MV-4-11 (cell line): ENCODE measurements at regions not wholly inside any gene's neighbourhood (a gene's known extent, or its start where the extent isn't known, plus 50 kb on each side); places are given as distances from the start of the nearest gene placed in this dataset.

Experiments
- DNase-seq: peaks from one replicate; lab custom pipeline; 2025; lab: John Stamatoyannopoulos, UW

DNA sequence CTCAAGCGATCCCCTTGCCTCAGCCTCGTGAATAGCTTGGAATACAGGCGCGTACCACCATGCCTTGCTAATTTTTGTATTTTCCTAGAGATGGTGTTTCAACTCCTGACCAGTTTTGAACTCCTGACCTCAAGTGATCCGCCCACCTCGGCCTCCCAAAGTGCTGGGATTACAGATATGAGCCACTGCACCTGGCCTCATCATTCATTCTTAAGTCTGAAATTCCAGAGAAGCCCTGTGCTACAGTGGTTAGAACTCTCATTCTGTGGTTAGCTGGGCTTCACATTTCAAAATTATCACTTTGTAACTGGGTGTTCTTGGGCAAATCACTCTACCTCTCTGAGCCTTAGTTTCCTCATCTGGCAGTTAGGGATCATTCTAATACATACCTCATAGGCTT, 86.1 kb upstream of the POU3F1 start:
- DNase-seq = no peak

DNA sequence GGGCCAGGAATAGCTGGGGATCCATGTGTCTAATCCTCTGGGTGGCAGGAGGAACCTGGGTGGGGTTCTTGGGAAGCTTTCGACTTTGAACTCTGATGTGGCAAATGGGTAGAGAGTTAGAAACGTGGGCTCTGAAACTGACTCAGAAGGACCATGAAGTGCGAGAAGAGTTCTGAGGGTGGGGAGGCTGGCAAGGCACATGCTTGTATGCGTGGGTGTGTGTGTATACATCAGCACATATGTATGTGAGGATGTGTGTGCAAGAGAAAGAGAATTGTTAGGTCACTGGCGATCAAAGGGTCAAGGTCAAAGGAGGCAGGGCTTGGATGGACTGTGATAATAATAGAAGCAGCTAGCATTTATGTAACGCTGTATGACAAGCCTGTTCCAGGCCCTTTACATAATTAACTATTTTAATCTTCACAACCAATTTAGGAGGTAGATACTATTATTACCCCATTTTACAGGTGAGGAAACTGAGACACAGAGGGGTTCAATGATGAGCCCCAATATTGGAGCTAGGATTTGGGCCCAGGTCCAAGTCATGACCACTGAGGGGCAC, 84.5 kb upstream of the POU3F1 start:
- DNase-seq = no peak

DNA sequence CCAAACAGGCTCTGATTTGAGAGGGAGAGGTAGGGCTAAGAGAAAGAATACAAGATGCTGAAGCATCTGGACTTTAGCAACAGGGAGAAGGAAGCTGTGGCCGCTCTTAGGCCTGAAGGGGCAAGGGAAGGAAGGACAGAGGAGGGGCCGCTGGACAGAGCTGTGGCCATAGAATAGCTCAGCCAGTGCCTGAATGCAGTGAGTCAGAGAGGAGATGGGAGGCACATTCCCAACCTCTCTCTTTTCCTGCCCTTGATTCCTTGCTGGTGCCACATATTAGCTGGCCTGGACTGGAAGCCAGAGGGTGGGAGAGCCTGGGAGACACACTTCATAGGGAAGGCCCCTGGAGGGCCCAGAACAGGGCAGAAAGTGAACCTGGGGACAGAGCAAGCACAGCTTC, 83.4 kb upstream of the POU3F1 start:
- DNase-seq = no peak

DNA sequence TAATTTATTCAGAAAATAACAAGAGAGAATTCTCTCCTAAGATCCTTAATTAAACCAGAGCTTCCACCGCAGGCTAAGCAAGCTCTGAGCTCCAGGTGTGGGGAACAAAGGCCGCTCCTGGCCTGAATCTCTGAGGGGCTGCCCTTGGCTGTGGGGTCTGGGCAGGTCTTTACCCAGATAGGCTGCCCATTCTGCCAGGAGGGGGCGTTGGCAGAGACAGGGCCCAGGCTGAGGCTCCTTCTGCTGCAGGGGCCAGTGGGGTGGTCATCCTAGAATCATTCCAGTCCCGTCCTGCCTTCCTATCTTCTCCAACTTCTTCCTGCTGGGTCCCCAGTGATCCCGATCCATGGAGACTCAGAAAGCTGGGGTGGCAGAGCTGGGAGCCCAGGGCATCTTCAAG, 82.9 kb upstream of the POU3F1 start:
- DNase-seq = no peak

DNA sequence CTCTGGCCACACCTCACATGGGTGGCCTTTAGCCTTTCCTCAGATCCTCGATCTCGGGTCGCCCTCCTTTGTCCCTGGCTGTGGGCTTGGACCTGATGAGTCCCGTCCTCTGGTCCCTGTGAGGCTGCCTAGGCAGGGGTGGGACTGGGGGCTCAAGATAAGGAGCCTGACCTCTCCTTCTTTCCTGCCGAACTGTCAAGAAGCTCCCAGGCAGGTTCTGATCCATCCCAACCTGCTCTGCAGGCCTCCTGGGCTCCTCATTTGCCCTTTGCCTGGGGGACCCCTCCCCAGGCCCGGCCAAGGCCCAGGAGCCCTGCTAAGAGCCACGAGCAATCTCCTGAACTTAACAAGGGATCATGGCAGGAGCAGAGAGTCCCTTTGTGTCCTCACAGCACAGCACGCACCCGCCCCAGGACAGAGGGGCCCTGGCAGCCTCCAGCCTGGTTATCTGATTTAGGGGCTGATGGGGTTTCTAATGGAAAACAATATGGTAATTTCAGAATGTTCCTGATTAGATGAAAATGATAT, 82.4 kb upstream of the POU3F1 start:
- DNase-seq = no peak

DNA sequence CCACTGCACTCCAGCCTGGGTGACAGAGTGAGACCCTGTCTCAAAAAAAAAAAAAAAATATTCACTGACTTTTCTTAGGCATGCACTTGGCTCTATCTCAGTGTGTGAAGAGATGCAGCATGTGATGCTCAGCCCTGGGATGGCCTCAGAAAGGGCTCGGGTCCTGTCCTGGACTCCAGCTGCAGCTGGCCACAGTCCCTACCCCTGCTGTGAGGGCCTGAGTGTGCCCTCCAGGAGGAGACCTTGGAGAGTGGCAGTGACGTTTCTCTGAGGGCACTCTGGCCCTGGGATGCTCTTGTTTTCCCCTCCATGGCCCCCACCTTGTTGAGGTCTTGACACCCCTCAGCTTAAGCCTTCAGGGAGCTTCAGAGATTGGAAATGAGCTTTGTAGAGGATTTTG, 81.9 kb upstream of the POU3F1 start:
- no peak for DNase-seq

DNA sequence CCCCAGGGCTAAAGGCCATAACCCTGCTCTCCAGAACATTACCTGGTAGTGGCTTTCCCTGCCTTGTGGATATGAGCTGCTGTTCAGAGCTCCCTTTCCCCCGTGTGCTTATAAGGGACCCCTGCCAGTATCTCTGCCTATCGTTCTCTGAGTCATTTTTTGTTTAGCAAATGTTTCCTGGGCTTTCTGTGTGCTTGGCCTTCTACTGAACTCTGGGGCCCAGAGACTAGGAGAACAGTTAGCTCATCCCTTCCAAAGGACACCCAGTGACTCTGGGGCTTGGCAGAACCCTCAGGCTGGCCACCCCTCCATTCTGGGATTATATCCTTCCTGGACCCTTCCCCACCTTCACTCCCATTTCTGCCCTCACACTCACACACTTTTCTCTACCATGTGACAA, 80.8 kb upstream of the POU3F1 start:
- DNase-seq = no peak

DNA sequence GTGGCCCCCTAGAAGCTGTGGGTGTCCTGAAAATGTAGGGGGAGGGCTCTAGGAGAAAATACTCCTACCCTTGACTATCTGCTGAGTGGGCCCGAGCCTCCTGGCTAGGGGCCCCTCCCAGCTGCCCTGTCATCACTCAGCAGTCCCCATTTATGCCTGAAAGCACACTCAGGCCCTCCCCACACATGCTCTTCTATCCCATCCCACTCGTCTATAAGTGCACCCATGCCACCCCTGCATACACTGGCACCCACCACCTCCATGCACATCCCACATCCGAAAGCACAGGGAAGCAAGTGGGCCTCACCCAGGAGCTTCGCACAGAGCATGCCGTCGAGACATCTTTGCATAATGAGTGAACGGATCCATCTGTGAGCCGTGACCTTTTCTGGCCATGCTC, 80.4 kb upstream of the POU3F1 start:
- no peak for DNase-seq

DNA sequence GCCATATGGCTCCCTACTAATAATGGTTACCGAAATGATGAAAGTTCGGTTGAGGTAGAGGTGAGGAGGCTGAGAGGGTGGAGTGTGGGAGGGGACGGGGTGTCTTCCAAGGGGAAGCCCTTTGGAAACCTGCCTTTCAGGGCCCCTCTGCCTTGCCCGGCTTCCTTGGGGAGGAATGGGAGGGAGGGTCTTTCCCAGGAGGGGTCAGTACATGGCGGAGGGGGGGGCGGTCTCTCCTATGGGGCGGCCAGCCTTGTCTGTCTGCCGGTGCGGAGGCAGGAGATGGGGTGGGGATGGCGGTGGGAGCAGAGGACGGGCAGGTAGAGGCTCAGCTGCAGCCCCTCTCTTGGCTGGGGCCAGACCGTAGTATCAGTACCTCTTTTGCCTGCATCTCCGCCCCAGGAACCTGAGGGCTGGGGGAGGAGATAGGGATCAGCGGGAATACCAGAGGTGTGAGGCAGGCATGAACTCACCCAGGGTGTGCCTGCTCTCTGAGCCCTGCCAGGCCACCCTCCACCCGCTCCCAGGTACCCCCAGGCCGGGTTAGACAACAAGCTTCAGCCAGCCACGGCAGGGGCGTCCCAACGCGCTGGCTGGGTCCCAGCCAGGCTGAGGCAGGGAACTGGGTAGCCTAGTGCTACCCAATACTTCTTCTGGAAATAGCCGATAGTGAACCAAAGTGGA, 79.4 kb upstream of the POU3F1 start:
- DNase-seq = no peak

DNA sequence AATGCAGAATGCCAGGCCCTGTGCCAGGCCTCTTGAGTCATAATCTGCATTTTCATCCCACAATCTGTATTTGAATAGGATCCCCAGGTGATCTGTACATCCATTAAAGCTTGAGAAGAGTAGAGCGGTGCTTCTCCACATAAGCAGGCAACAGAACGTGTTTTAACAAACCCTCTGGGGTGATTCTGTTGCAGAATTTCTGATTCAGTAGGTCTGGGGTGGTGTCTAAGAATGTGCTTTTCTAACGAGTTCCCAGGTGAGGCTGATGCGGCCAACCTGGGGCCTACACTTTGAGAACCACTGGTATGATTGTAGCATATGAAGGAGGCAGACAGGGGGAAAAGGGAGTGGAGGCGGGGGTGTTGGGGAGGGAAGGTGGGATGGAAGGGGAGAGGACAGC, 78.4 kb upstream of the POU3F1 start:
- DNase-seq = no peak

DNA sequence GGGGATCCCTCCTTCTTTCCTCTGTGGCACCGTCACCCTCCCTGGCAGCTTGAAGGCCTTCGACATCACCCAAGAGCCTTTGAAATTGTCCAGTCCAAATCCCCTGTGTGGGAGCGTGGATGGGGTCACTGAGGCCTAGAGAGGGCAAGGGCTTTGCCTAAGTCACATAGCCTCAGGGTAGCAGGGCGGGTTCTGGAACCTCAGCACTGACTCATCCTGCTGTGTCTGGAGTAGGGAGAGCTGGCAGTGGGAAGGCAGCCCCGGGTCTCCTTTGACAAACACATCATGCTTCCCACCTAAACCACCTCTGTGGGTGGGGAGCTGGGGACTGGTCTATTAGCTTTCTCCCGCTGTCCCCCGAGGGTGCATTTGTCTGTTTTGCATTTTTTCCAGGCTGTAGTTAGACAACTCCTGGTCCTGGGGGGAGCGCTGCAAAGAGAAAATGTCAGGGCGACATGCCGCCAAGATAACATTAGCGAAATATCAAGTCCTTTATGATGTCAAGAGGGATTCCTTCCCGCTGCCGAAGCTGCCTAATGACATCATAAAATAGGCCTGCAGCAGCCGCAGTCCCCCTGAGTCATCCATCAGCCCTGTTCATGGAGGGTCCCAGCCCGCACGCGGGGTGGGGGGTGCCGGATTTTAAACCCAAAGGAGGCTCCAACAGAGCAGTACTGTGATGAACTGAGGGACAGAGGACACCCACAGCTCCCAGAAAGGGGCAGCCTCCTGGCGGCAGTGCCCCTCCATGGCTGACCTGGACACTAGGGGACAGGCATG, 77.0 kb upstream of the POU3F1 start:
- DNase-seq = no peak

DNA sequence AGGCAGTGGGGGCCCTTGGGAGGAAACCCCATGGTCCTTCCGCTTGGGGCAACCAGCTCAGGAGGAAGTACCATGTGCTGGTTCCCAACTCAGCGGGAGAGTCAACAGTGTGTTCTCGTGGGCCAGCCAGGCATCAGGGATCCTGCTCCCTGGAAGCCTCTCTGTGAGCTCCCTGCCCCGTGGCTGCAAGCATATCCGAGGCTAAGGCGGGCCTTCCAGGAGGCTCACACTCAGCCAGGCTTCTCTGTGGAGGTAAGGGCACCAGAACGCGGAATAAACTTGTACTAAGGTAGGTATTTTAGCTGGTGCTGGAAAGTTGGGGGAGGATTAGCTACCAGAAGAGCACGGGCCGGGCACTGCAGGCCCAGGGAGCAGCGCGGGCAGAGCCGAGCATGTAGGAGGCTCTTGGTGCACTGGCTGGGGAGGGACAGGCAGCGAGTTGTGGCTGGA, 74.7 kb upstream of the POU3F1 start:
- DNase-seq = no peak

DNA sequence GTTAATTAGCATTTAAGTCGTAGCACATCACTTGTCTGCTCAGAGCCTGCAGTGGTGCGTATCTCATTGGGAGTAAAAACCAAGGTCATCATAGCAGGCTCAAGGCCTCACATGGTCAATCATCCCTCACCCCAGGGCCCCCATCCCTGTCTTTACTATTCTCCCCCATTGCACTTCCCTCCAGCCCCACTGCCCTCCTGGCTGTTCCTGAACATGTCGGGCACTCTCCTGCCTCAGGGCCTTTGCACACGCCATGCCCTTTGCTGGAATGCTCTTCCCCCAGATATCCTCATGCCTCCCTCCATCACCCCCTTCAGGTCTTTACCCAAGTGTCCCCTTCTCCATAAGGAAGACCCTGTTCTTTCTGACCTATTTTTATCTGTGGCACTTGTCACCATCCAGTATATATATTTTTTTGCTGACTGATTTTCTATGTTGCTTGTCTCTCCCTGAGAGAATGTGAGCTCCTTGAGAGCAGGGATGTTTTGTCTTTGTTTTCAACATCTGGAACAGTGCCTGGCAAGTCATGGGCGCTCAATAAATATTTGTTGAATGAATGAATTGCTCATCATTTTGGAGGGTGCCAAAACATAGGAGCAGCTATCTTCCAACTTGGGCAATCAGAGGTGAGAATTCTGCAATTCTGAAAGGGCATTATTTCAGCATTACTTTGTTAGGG, 74.1 kb upstream of the POU3F1 start:
- DNase-seq = no peak

DNA sequence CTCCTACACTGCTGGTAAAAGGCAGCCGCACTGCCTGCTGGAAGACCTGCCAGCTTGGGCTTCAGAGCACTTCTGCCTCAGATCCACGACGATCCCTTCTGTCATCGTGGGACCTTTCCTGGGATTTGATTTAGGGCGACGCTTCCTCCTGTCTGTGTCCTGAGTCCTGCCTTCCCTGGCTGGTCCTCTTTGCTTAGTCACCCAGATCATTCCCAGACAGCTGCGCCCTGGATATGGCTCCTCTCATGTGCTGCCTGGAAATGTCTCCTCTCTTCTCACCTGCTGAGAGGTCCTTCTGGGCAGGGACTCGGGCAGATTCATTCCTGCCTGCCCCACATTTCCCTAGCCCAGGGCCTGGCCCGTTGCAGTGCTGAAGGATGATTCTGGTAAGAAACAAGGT, 72.4 kb upstream of the POU3F1 start:
- no peak for DNase-seq

DNA sequence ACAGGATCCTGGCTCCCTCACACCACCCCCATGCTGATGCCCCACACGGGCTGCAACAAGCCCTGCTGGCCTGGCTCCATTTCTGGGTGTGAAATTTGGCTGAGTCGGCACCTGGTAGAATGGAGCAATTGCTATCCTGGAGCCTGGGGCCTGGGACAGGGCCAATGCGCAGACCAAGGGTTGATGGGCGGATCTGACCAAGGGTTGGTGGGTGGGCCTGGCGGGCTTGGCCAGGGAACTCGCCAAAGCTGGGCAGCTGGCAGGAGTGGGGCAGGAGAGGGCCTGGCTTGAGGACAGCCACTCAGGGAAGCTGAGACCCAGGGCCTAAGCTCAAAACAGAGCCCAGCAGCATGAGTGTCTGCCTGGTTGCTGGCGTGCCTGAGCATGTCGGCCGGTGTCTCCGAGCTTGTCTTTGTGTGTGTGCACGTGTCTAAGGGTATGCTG, 70.9 kb upstream of the POU3F1 start:
- no peak for DNase-seq

DNA sequence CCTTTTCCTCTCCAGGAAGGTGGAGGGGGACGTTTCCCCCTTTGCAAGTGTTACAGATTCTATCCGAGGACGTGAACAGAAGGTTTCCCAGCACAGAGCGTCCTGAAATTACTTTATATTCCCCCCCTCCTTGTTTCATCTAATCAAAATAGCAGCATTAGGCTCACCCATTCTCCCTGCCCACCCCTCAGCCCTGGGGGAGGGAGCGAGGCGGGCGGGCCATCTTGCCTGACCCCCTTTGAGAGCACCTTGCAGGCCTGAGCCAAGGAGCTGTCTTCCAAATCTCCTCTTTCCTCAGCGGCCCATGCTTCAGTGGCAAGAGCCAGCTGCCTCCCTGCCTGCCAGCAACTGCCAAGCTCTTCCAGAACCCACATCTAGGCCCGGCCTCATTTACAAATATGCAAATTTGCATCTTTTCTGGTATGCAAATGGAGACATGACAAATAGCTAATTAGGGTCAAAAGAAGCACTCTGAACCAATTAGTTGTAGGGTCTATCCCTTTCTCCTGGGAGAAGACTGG, 69.1 kb upstream of the POU3F1 start:
- DNase-seq = no peak

DNA sequence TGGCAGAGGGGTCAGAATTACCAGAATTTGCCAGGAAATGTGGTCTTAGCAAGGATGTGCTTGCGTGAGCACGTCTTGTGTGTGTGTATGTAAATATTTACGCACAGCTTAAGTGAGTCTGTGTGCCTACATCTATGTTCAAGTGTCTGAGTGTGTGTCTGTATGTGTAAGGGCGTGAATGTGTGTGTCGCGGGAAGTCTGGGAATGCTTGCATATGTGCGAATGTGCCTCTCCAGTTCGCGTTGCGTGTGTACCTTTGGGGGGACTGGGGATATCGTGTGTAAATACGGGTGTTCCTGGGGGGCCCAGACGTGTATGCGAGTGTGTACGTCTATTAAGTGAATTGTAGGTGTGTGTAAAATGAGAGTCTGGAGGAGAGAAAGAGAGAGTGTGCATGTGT, 68.6 kb upstream of the POU3F1 start:
- no peak for DNase-seq

DNA sequence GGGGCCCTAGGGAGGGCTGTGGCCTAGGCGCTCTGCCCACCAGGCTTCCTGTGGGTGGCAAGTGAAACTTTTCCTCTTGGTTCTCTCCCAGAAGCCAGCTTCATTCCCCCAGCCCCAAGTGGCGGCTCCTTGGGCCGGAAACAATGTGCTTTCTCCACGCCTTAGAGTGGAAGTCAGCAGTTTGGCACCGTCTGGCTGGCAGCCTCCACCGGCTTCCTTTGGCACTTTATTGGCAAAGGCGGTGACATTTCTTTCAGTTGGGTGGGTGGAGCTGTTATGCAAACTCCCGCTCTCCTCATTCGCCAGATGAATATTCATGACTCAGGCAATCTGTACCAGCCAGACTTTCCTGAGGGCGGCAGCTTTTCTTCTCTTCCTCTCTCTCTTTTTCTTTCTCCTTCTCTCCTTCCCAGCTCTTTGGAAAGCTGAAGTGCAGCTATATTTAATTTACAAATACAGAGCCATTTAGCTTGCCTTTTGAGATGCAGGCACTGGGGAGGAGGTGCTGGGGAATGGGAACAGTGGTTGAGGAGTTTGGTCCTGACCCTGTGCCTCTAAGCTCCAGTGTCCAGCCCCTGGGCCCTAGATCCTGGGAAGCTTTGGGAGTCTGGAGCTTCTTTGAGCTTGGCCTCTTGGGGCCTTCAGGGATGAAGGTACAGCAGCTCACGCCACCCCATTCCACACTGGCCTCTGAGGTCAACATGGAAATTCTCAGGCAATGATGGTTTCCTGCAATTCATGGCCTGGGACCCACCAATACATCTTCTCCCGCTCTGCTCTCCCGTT, 67.8 kb upstream of the POU3F1 start:
- DNase-seq = no peak

DNA sequence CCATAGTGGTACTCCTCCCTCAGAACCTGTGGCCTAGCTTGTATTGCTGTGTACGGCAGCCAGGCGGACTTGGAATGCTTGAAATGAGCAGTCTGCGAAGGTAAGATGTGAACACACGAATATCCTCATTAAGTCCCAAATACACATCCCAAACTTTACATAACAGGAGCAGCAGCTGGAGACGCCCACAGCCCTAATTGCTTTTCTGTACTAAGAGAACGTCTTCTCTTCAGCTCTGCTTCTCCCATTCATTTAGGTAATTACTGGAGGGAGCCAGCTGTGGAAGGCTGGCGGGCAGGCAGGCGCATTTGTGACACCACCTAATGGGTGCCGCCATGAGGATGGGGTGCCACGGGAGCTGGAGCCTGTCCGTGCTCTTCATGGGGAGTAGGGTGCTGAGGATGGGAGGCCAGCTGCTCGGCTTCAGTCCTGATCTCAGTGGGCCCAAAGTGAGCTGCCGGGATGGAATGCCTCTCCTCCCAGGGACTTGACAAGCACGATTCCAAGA, 66.6 kb upstream of the POU3F1 start:
- no peak for DNase-seq

DNA sequence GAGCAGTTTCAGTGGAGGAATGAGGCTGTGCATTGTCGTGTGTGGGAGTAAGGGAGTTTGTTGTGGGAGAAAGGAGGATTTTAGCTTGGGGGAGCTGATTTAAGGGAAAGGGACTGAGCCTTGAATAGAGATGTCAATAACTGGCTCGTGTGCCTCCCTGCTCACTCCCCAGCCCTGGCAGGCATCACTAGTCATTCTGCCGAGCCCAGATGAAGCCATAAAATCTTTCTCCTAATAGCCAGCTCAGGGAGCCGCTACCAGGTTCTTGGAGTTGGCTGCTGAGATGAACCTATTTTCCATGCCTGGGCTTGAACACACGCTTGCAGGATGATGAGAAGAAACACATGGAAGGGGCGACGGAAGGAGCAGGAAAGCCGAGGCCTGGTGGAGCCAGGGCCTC, 65.0 kb upstream of the POU3F1 start:
- DNase-seq = no peak

DNA sequence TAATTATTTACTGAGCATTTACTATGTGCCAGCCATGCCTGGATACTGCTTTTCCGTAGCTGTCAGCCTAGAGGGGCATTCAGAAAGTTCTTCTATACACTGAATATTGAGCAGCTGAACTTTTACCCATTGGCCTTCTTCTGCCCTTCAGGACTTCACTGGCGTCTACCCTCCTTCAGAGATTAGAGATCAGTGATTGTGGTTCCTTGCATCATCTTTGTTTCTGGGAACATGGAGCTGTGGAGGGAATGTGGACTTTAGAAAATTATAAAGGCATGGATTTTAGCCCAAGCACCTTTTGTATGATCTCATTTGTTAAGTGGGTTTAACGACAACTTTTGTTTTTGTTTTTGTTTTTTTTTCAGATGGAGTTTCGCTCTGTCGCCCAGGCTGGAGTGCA, 58.7 kb upstream of the POU3F1 start:
- no peak for DNase-seq
